ENCODE measurements at regions not wholly inside any gene's neighbourhood (a gene's known extent, or its start where the extent isn't known, plus 50 kb on each side); places are given as distances from the start of the nearest gene placed in this dataset.

- Histone ChIP-seq H3K36me3 (replicated peaks; ENCODE audit: insufficient read depth, low read length) (no peaks in the 10 kb centered on the region), H3K27me3 (replicated peaks; ENCODE audit: insufficient read depth, low read length) (no peaks in the 10 kb centered on the region), H3K9me2 (replicated peaks; ENCODE audit: insufficient read depth, low read length) (no peaks in the 10 kb centered on the region), H3K4me1 (ENCODE audit: low read length) (no peaks in the 10 kb centered on the region), H3K9ac (ENCODE audit: low read length) (no peak overlapping the region), H2AFZ (ENCODE audit: low read length) (no peak overlapping the region), H4K20me1 (ENCODE audit: insufficient read depth, low read length) (no peaks in the 10 kb centered on the region), H3K79me2 (ENCODE audit: low read length) (no peaks in the 10 kb centered on the region), H3K4me2 (ENCODE audit: low read depth, low read length) (no peak overlapping the region), H3K9me3 (replicated peaks; ENCODE audit: insufficient read depth, low read length) (no peaks in the 10 kb centered on the region), H3F3A (ENCODE audit: insufficient read depth, low read length) (no peaks in the 10 kb centered on the region), H3K27ac (ENCODE audit: low read length) (no peak overlapping the region), H3K4me3 (ENCODE audit: low read length) (no peak overlapping the region)
- TF ChIP-seq EZH2 (optimal IDR thresholded peaks at IDR 0.05; ENCODE audit: low read depth, low read length) (no peak), CTCF (IDR thresholded peaks at IDR 0.05; ENCODE audit: low read length) (no peak), EZH2phosphoT487 (IDR thresholded peaks at IDR 0.05; ENCODE audit: low read length) (no peak)
- no peak for DNase-seq
Observed at GRCh38 chrX:13903405-13903804, 86.5 kb upstream of the GPM6B start.

- H4K20me1 ChIP-seq (ENCODE audit: insufficient read depth, low read length): no peaks in the 10 kb centered on the region
- no peak overlapping the region for H3K4me3 ChIP-seq (ENCODE audit: low read length)
- no peak overlapping the region for H3K9ac ChIP-seq (ENCODE audit: low read length)
- TF ChIP-seq CTCF (IDR thresholded peaks at IDR 0.05; ENCODE audit: low read length) (no peak), EZH2 (optimal IDR thresholded peaks at IDR 0.05; ENCODE audit: low read depth, low read length) (no peak), EZH2phosphoT487 (IDR thresholded peaks at IDR 0.05; ENCODE audit: low read length) (no peak)
- H3F3A ChIP-seq (ENCODE audit: insufficient read depth, low read length): no peaks in the 10 kb centered on the region
- H3K4me2 ChIP-seq (ENCODE audit: low read depth, low read length): no peak overlapping the region
- no peaks in the 10 kb centered on the region for H3K4me1 ChIP-seq (ENCODE audit: low read length)
- H3K27ac ChIP-seq (ENCODE audit: low read length): no peak overlapping the region
- H3K36me3 ChIP-seq (replicated peaks; ENCODE audit: insufficient read depth, low read length): no peaks in the 10 kb centered on the region
- DNase-seq: no peak
- H3K9me3 ChIP-seq (replicated peaks; ENCODE audit: insufficient read depth, low read length): no peaks in the 10 kb centered on the region
- H3K27me3 ChIP-seq (replicated peaks; ENCODE audit: insufficient read depth, low read length): no peaks in the 10 kb centered on the region
- no peaks in the 10 kb centered on the region for H3K79me2 ChIP-seq (ENCODE audit: low read length)
- H3K9me2 ChIP-seq (replicated peaks; ENCODE audit: insufficient read depth, low read length): no peaks in the 10 kb centered on the region
- H2AFZ ChIP-seq (ENCODE audit: low read length): no peak overlapping the region
Observed at GRCh38 chrX:13902406-13902805, 85.5 kb upstream of the GPM6B start.

DNA sequence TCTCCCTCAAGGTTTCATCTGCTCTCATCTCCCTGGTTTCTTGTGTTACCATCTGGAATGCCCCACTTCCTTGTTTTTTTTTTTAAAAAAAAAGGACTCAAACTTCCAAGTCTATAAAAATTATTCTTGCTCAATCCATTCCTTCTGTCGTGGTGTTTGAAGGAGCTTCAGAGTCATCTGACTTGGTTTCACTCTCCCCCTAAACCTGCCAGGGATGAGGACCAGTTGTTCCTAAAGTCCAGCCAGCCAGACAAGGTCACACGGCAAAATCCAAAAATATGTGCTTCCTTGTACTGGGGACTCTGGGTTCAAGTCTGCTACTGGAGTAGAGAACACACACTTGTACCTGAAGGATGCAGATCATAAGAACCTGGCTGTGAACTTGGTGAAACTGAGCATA, 84.5 kb upstream of the GPM6B start:
- Histone ChIP-seq H3K9me2 (replicated peaks; ENCODE audit: insufficient read depth, low read length) (no peaks in the 10 kb centered on the region), H3K4me1 (ENCODE audit: low read length) (no peaks in the 10 kb centered on the region), H4K20me1 (ENCODE audit: insufficient read depth, low read length) (no peaks in the 10 kb centered on the region), H3K4me2 (ENCODE audit: low read depth, low read length) (no peak overlapping the region), H2AFZ (ENCODE audit: low read length) (no peak overlapping the region), H3K9me3 (replicated peaks; ENCODE audit: insufficient read depth, low read length) (no peaks in the 10 kb centered on the region), H3K79me2 (ENCODE audit: low read length) (no peaks in the 10 kb centered on the region), H3F3A (ENCODE audit: insufficient read depth, low read length) (no peaks in the 10 kb centered on the region), H3K4me3 (ENCODE audit: low read length) (no peak overlapping the region), H3K27ac (ENCODE audit: low read length) (no peak overlapping the region), H3K9ac (ENCODE audit: low read length) (no peak overlapping the region), H3K36me3 (replicated peaks; ENCODE audit: insufficient read depth, low read length) (no peaks in the 10 kb centered on the region), H3K27me3 (replicated peaks; ENCODE audit: insufficient read depth, low read length) (no peaks in the 10 kb centered on the region)
- DNase-seq: no peak
- TF ChIP-seq EZH2 (optimal IDR thresholded peaks at IDR 0.05; ENCODE audit: low read depth, low read length): no peak
- TF ChIP-seq CTCF (IDR thresholded peaks at IDR 0.05; ENCODE audit: low read length): no peak
- TF ChIP-seq EZH2phosphoT487 (IDR thresholded peaks at IDR 0.05; ENCODE audit: low read length): no peak

Data from MM.1S (cell line).